NCI-H2171 treated with DMSO at 0.1 percent for 48 hours (cell line): ENCODE measurements at regions not wholly inside any gene's neighbourhood (a gene's known extent, or its start where the extent isn't known, plus 50 kb on each side); places are given as distances from the start of the nearest gene placed in this dataset.

Experiments used
- DNase-seq: peaks from one replicate; lab custom pipeline; 2025; lab: John Stamatoyannopoulos, UW

- peak; percentile 73 for DNase-seq
Observed at GRCh38 chr6:26197933-26198721, 110.9 kb downstream of the HFE start.

GRCh38 chr6:26198722-26199056 lies 111.5 kb downstream of the HFE start:
- peak; percentile 70 for DNase-seq

- DNase-seq: peak; percentile 97
Observed at GRCh38 chr6:26199057-26199772, 112.0 kb downstream of the HFE start.

GRCh38 chr6:26199773-26200764 lies 112.8 kb downstream of the HFE start:
- DNase-seq: peak; percentile 86

- no peak for DNase-seq
Observed at GRCh38 chr6:26200918-26201721, 113.9 kb downstream of the HFE start.

GRCh38 chr6:26202201-26202611 lies 115.0 kb downstream of the HFE start:
- no peak for DNase-seq

GRCh38 chr6:26202811-26203583 lies 115.8 kb downstream of the HFE start:
- no peak for DNase-seq

- DNase-seq: peak; percentile 96
Observed at GRCh38 chr6:26204332-26205160, 117.3 kb downstream of the HFE start.

- DNase-seq: peak; percentile 93
Observed at GRCh38 chr6:26205161-26205624, 118.0 kb downstream of the HFE start.

GRCh38 chr6:26205625-26206574 lies 118.7 kb downstream of the HFE start:
- peak; percentile 80 for DNase-seq

- DNase-seq: no peak
Observed at GRCh38 chr6:26206868-26207801, 119.9 kb downstream of the HFE start.

GRCh38 chr6:26211963-26212362 lies 124.7 kb downstream of the HFE start:
- DNase-seq: no peak

- no peak for DNase-seq
Observed at GRCh38 chr6:26213334-26214075, 126.3 kb downstream of the HFE start.

GRCh38 chr6:26214803-26215584 lies 127.8 kb downstream of the HFE start:
- DNase-seq: peak; percentile 55

GRCh38 chr6:26215585-26216358 lies 128.5 kb downstream of the HFE start:
- peak; percentile 77 for DNase-seq
